ENCODE measurements at regions not wholly inside any gene's neighbourhood (a gene's known extent, or its start where the extent isn't known, plus 50 kb on each side); places are given as distances from the start of the nearest gene placed in this dataset.

- TF ChIP-seq CTCF (IDR thresholded peaks at IDR 0.05) (no peak), POLR2AphosphoS5 (IDR thresholded peaks at IDR 0.05) (no peak), POLR2A (IDR thresholded peaks at IDR 0.05) (no peak)
Measured at GRCh38 chr9:93890436-93890935, 64.7 kb downstream of the BARX1 start.
